WTC11 (cell line): ENCODE measurements at regions not wholly inside any gene's neighbourhood (a gene's known extent, or its start where the extent isn't known, plus 50 kb on each side); places are given as distances from the start of the nearest gene placed in this dataset.

Experiments used
- CREB1 ChIP-seq: sonication (generic); formaldehyde crosslinking; IDR thresholded peaks from 2 replicates; pipeline ENCODE4 v1.8.0; 2023; ENCODE audit warnings: mild to moderate bottlenecking, missing genetic modification reagents
- FOXP1 ChIP-seq: sonication (generic); formaldehyde crosslinking; IDR thresholded peaks from 2 replicates; pipeline ENCODE4 v1.8.0; 2022; ENCODE audit warnings: missing genetic modification reagents, mild to moderate bottlenecking, moderate library complexity, borderline replicate concordance
- TF ChIP-seq, protein P1 (sequence below): fragments of 200-600 bp; IDR thresholded peaks from 2 replicates; pipeline ENCODE4 v1.8.0; 2022; ENCODE audit warnings: antibody characterized with exemption
- TF ChIP-seq, protein P2 (sequence below): sonication (generic); formaldehyde crosslinking; IDR thresholded peaks from 2 replicates; pipeline ENCODE4 v1.8.0; 2022; ENCODE audit warnings: mild to moderate bottlenecking, missing genetic modification reagents

DNA sequence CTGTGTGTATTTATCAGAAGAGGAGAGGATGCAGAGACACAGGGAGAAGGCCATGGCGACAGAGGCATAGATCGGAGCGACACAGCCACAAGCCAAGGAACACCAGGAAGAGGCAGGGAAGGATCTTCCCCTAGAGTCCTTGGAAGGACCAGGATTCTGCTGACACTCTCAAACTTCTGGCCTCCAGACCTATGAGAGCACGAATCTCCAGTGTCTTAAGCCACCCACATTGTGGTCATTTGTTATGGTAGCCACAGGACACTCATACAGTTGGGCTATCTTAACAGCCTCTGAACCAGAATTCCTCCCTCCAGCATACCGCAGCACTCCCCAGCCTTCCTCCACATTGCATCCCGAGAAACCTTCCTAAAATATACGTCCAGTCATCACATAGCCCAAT is 367.0 kb upstream of the MGMT start:
- TF ChIP-seq, protein P1, sequence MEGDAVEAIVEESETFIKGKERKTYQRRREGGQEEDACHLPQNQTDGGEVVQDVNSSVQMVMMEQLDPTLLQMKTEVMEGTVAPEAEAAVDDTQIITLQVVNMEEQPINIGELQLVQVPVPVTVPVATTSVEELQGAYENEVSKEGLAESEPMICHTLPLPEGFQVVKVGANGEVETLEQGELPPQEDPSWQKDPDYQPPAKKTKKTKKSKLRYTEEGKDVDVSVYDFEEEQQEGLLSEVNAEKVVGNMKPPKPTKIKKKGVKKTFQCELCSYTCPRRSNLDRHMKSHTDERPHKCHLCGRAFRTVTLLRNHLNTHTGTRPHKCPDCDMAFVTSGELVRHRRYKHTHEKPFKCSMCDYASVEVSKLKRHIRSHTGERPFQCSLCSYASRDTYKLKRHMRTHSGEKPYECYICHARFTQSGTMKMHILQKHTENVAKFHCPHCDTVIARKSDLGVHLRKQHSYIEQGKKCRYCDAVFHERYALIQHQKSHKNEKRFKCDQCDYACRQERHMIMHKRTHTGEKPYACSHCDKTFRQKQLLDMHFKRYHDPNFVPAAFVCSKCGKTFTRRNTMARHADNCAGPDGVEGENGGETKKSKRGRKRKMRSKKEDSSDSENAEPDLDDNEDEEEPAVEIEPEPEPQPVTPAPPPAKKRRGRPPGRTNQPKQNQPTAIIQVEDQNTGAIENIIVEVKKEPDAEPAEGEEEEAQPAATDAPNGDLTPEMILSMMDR: no peak
- TF ChIP-seq FOXP1 (no peak), CREB1 (CRISPR knock-in tag) (no peak)
- TF ChIP-seq, protein P2, sequence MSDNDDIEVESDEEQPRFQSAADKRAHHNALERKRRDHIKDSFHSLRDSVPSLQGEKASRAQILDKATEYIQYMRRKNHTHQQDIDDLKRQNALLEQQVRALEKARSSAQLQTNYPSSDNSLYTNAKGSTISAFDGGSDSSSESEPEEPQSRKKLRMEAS: no peak
